ENCODE measurements at regions not wholly inside any gene's neighbourhood (a gene's known extent, or its start where the extent isn't known, plus 50 kb on each side); places are given as distances from the start of the nearest gene placed in this dataset.

- no peak overlapping the region for H3K4me3 ChIP-seq (ENCODE audit: low read depth, low read length)
- no peak for TF ChIP-seq CTCF (IDR thresholded peaks at IDR 0.05; ENCODE audit: low read depth, low read length)
Measured at GRCh38 chr11:37755521-37755920, 1157.5 kb upstream of the RAG2 start.

GRCh38 chr11:37748641-37749040 lies 1150.6 kb upstream of the RAG2 start:
- H3K4me3 ChIP-seq (ENCODE audit: low read depth, low read length): no peak overlapping the region
- TF ChIP-seq CTCF (IDR thresholded peaks at IDR 0.05; ENCODE audit: low read depth, low read length): no peak

- no peak for TF ChIP-seq CTCF (IDR thresholded peaks at IDR 0.05; ENCODE audit: low read depth, low read length)
- H3K4me3 ChIP-seq (ENCODE audit: low read depth, low read length): no peak overlapping the region
Measured at GRCh38 chr11:37747121-37747520, 1149.1 kb upstream of the RAG2 start.

GRCh38 chr11:37727371-37727770 lies 1129.3 kb upstream of the RAG2 start:
- no peak for TF ChIP-seq CTCF (IDR thresholded peaks at IDR 0.05; ENCODE audit: low read depth, low read length)
- no peak overlapping the region for H3K4me3 ChIP-seq (ENCODE audit: low read depth, low read length)

GRCh38 chr11:37724315-37724714 lies 1126.3 kb upstream of the RAG2 start:
- H3K4me3 ChIP-seq (ENCODE audit: low read depth, low read length): no peak overlapping the region
- no peak for TF ChIP-seq CTCF (IDR thresholded peaks at IDR 0.05; ENCODE audit: low read depth, low read length)

- no peak overlapping the region for H3K4me3 ChIP-seq (ENCODE audit: low read depth, low read length)
- TF ChIP-seq CTCF (IDR thresholded peaks at IDR 0.05; ENCODE audit: low read depth, low read length): no peak
Measured at GRCh38 chr11:37721485-37721884, 1123.4 kb upstream of the RAG2 start.

GRCh38 chr11:37718431-37718999 lies 1120.5 kb upstream of the RAG2 start:
- TF ChIP-seq CTCF (IDR thresholded peaks at IDR 0.05; ENCODE audit: low read depth, low read length): no peak
- H3K4me3 ChIP-seq (ENCODE audit: low read depth, low read length): no peak overlapping the region

Data from WI38 (cell line).